A549 (cell line): ENCODE measurements at regions not wholly inside any gene's neighbourhood (a gene's known extent, or its start where the extent isn't known, plus 50 kb on each side); places are given as distances from the start of the nearest gene placed in this dataset.
"Not testable (repeated sequence)": the region's sequence is repeated elsewhere in the genome, so short reads cannot be mapped to it uniquely, and the experiment has no call there.

Source experiments
- ATAC-seq, 2 experiments: fragments of 200-7000 bp in 1 of 2; fragments of >200 bp in 1 of 2; cut with Nextera tagmentation in 1 of 2; cut with Tn5 transposase in 1 of 2; 3 replicates each; pipeline versions ENCODE4 v1.8.0 to v1.9.1; 2018 to 2020; ENCODE audit warnings: mild to moderate bottlenecking in 1 of 2, moderate library complexity in 1 of 2
- CTCF ChIA-PET: fragments of 300-600 bp; sonication (Branson Sonifier 250); formaldehyde crosslinking; extraction: SDS; loops from one replicate; lab custom pipeline; 2021; ENCODE audit warnings: antibody characterized with exemption, inconsistent platforms; lab: Yijun Ruan, JAX
- POLR2A ChIA-PET: fragments of 350-600 bp; formaldehyde crosslinking; extraction: SDS; loops from one replicate; lab custom pipeline; 2021; ENCODE audit warnings: antibody characterized with exemption, inconsistent platforms; lab: Yijun Ruan, JAX
- DNase-seq, 2 experiments: peaks; one replicate each; pipeline versions ENCODE4 v3.0.0 to v3.0.0-alpha.2; 2011 to 2016; ENCODE audit warnings: low read depth in 1 of 2, low spot score in 1 of 2
- FAIRE-seq: peaks from 2 replicates; lab custom pipeline; 2011; peaks lifted over from hg19 to GRCh38; lab: Jason Lieb, UNC
- H3K27ac ChIP-seq, 2 experiments: fragments of >200 bp; sonication (Bioruptor Twin); formaldehyde crosslinking; 3 replicates each; pipeline ENCODE4 v1.5.1; 2016 to 2017
- H3K4me1 ChIP-seq: fragments of >200 bp; sonication (Bioruptor Twin); formaldehyde crosslinking; 3 replicates; pipeline ENCODE4 v1.6.1; 2016
- H3K4me2 ChIP-seq: fragments of >200 bp; sonication (Bioruptor Twin); formaldehyde crosslinking; 3 replicates; pipeline ENCODE4 v1.6.1; 2016
- H3K4me3 ChIP-seq: fragments of >200 bp; sonication (Bioruptor Twin); formaldehyde crosslinking; 3 replicates; pipeline ENCODE4 v1.5.1; 2016
- H3K9me3 ChIP-seq: fragments of >200 bp; sonication (Bioruptor Twin); formaldehyde crosslinking; 3 replicates; pipeline ENCODE4 v1.6.1; 2016
- BCL3 ChIP-seq: fragments of >200 bp; sonication (Bioruptor Twin); formaldehyde crosslinking; IDR thresholded peaks from 3 replicates; pipeline ENCODE4 v1.6.1; 2016
- EP300 ChIP-seq, 2 experiments: fragments of >200 bp; sonication (Bioruptor Twin); formaldehyde crosslinking; IDR thresholded peaks; 2 replicates in 1 of 2; 3 replicates in 1 of 2; pipeline ENCODE4 v1.6.1; 2016 to 2017
- GATA3 ChIP-seq: IDR thresholded peaks from 2 replicates; pipeline ENCODE4 v1.6.1; 2012; ENCODE audit warnings: borderline replicate concordance
- HOXA7 ChIP-seq: fragments of 250-450 bp; sonication (Bioruptor Pico); IDR thresholded peaks from 2 replicates; pipeline ENCODE4 v1.5.0; 2020; ENCODE audit warnings: mild to moderate bottlenecking, moderate library complexity
- HOXB13 ChIP-seq: fragments of 250-450 bp; sonication (Bioruptor Pico); IDR thresholded peaks from 2 replicates; pipeline ENCODE4 v1.5.0; 2020; ENCODE audit warnings: low read depth, mild to moderate bottlenecking, moderate library complexity
- KDM1A ChIP-seq: fragments of 200-600 bp; sonication (generic); IDR thresholded peaks from 2 replicates; pipeline ENCODE4 v1.6.1; 2016; ENCODE audit warnings: low read depth, mild to moderate bottlenecking
- MAFK ChIP-seq: fragments of 450-650 bp; IDR thresholded peaks from 2 replicates; pipeline ENCODE4 v1.6.1; 2014; ENCODE audit not compliant: partially characterized antibody
- NR3C1 ChIP-seq: fragments of >200 bp; sonication (Bioruptor Twin); formaldehyde crosslinking; IDR thresholded peaks from 3 replicates; pipeline ENCODE4 v1.6.1; 2017
- POLR2A ChIP-seq: IDR thresholded peaks from 2 replicates; pipeline ENCODE4 v1.6.1; 2012; ENCODE audit warnings: mild to moderate bottlenecking, low read length
- POLR2AphosphoS2 ChIP-seq: conservative IDR thresholded peaks from 2 replicates; pipeline ENCODE4 v1.6.1; 2012; ENCODE audit warnings: low read length, improper control_type of control experiment, inconsistent platforms
- SREBF2 ChIP-seq: fragments of 450-650 bp; IDR thresholded peaks from 2 replicates; pipeline ENCODE4 v1.6.1; 2014; ENCODE audit warnings: mild to moderate bottlenecking, moderate library complexity
- ZC3H11A ChIP-seq: fragments of 450-650 bp; IDR thresholded peaks from 2 replicates; pipeline ENCODE4 v1.6.1; 2014; ENCODE audit warnings: antibody characterized with exemption, mild to moderate bottlenecking
- ZFP36 ChIP-seq: fragments of 450-650 bp; IDR thresholded peaks from 2 replicates; pipeline ENCODE4 v1.6.1; 2014; ENCODE audit warnings: borderline replicate concordance; ENCODE audit not compliant: partially characterized antibody
- ZNF302 ChIP-seq: fragments of 250-450 bp; sonication (Bioruptor Pico); IDR thresholded peaks from 2 replicates; pipeline ENCODE4 v1.9.0; 2021; ENCODE audit warnings: inconsistent platforms, mild to moderate bottlenecking, moderate library complexity
- WGBS: methylation state at CpG from one replicate; pipeline ENCODE4 v1.1.6; 2017; ENCODE audit errors: missing lambda C conversion rate; 5-methylcytosine and 5-hydroxymethylcytosine counted together
- TF ChIP-seq, protein P1 (sequence below): fragments of 250-450 bp; sonication (Bioruptor Pico); IDR thresholded peaks from 2 replicates; pipeline ENCODE4 v1.5.0; 2021; ENCODE audit warnings: mild to moderate bottlenecking, moderate library complexity, borderline replicate concordance
- TF ChIP-seq, protein P2 (sequence below): IDR thresholded peaks from 2 replicates; pipeline ENCODE4 v1.6.1; 2012
- TF ChIP-seq, protein P3 (sequence below): fragments of 150-350 bp; IDR thresholded peaks from 2 replicates; pipeline ENCODE4 v1.6.1; 2014; ENCODE audit warnings: low read depth, mild to moderate bottlenecking, low read length

- no peaks in the 10 kb centered on the region for H3K9me3 ChIP-seq
- peaks cover 22% of the 10 kb centered on the region; the same call in 2 of the 3 replicates for H3K4me1 ChIP-seq
- DNase-seq (no peak), ATAC-seq (no peak)
- H3K27ac ChIP-seq, result no peak overlapping the region
- H3K4me2 ChIP-seq, result no peak overlapping the region
- no peak overlapping the region for H3K4me3 ChIP-seq
- TF ChIP-seq, protein P1, sequence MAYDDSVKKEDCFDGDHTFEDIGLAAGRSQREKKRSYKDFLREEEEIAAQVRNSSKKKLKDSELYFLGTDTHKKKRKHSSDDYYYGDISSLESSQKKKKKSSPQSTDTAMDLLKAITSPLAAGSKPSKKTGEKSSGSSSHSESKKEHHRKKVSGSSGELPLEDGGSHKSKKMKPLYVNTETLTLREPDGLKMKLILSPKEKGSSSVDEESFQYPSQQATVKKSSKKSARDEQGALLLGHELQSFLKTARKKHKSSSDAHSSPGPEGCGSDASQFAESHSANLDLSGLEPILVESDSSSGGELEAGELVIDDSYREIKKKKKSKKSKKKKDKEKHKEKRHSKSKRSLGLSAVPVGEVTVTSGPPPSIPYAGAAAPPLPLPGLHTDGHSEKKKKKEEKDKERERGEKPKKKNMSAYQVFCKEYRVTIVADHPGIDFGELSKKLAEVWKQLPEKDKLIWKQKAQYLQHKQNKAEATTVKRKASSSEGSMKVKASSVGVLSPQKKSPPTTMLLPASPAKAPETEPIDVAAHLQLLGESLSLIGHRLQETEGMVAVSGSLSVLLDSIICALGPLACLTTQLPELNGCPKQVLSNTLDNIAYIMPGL (CRISPR knock-in tag), result no peak
- TF ChIP-seq HOXA7 (CRISPR knock-in tag) (no peak), MAFK (no peak), KDM1A (no peak)
- TF ChIP-seq, all 56 proteins: peak for 0
- POLR2A ChIA-PET, result no interaction called here
- WGBS, result 91% methylated on average over 2 of the region's 2 CpGs
- CTCF ChIA-PET, result no interaction called here
- FAIRE-seq, result no peak
Measured at GRCh38 chr6:144665932-144666450, 380.9 kb downstream of the UTRN start.

GRCh38 chr6:144666781-144667180 is 381.6 kb downstream of the UTRN start:
- no peak for DNase-seq
- ChIA-PET POLR2A (no interaction called here), CTCF (no interaction called here)
- H3K4me2 ChIP-seq, result no peak overlapping the region
- FAIRE-seq, result no peak
- no peak for ATAC-seq
- TF ChIP-seq NR3C1 (no peak), HOXA7 (CRISPR knock-in tag) (no peak)
- no peak overlapping the region for H3K27ac ChIP-seq
- no peak overlapping the region for H3K4me3 ChIP-seq
- H3K9me3 ChIP-seq, result no peaks in the 10 kb centered on the region
- peaks cover 17% of the 10 kb centered on the region; the same call in 2 of the 3 replicates for H3K4me1 ChIP-seq
- WGBS, result 91% methylated on average over 6 of the region's 6 CpGs

- no peak for TF ChIP-seq POLR2AphosphoS2
- TF ChIP-seq EP300 (IDR thresholded peaks at IDR 0.05), result no peak
- TF ChIP-seq GATA3, result no peak
- TF ChIP-seq, protein P2, sequence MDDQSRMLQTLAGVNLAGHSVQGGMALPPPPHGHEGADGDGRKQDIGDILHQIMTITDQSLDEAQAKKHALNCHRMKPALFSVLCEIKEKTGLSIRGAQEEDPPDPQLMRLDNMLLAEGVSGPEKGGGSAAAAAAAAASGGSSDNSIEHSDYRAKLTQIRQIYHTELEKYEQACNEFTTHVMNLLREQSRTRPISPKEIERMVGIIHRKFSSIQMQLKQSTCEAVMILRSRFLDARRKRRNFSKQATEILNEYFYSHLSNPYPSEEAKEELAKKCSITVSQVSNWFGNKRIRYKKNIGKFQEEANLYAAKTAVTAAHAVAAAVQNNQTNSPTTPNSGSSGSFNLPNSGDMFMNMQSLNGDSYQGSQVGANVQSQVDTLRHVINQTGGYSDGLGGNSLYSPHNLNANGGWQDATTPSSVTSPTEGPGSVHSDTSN, result no peak
- TF ChIP-seq ZC3H11A, result no peak
- no peak for TF ChIP-seq SREBF2
- TF ChIP-seq BCL3, result no peak
- TF ChIP-seq ZFP36, result no peak
- TF ChIP-seq, protein P3, sequence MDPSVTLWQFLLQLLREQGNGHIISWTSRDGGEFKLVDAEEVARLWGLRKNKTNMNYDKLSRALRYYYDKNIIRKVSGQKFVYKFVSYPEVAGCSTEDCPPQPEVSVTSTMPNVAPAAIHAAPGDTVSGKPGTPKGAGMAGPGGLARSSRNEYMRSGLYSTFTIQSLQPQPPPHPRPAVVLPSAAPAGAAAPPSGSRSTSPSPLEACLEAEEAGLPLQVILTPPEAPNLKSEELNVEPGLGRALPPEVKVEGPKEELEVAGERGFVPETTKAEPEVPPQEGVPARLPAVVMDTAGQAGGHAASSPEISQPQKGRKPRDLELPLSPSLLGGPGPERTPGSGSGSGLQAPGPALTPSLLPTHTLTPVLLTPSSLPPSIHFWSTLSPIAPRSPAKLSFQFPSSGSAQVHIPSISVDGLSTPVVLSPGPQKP, result no peak
- no peak for TF ChIP-seq POLR2A
- TF ChIP-seq MAFK, result no peak
- TF ChIP-seq HOXB13 (CRISPR knock-in tag), result no peak
- TF ChIP-seq ZNF302, result no peak
- no peak for DNase-seq
- no peak for FAIRE-seq
- Histone ChIP-seq H3K4me3 (no peak overlapping the region), H3K27ac (no peak overlapping the region), H3K4me1 (peaks cover 13% of the 10 kb centered on the region; the same call in 2 of the 3 replicates), H3K9me3 (no peaks in the 10 kb centered on the region), H3K4me2 (no peak overlapping the region)
- ATAC-seq, result no peak
- WGBS, result 92% methylated on average over 4 of the region's 4 CpGs
- CTCF ChIA-PET, result no interaction called here
- POLR2A ChIA-PET, result no interaction called here
Measured at GRCh38 chr6:144667532-144668503, 382.7 kb downstream of the UTRN start.

DNA sequence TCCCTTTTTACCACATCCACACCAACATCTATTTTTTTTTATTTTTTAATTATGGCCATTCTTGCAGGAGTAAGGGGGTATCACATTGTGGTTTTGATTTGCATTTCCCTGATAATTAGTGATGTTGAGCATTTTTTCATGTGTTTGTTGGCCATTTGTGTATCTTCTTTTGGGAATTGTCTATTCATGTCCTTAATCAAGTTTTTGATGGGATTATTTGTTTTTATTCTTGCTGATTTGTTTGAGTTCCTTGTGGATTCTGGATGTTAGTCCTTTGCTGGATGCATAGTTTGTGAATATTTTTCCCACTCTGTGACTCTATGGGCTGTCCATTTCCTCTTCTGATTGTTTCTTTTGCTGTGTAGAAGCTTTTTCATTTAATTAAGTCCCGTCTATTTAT is 385.1 kb downstream of the UTRN start:
- DNase-seq, H3K4me1 ChIP-seq, FAIRE-seq, H3K4me3 ChIP-seq, ATAC-seq, H3K9me3 ChIP-seq, H3K4me2 ChIP-seq, POLR2A ChIA-PET, CTCF ChIA-PET, H3K27ac ChIP-seq: not testable (repeated sequence)
- WGBS, result 96% methylated on average over 1 of the region's 1 CpG
